Sigmoid colon (tissue), 4 donors: ENCODE measurements at regions not wholly inside any gene's neighbourhood (a gene's known extent, or its start where the extent isn't known, plus 50 kb on each side); places are given as distances from the start of the nearest gene placed in this dataset.

Experiments used
- EP300 ChIP-seq, 4 donors: sonication (generic); formaldehyde crosslinking; IDR thresholded peaks; one replicate each; pipeline ENCODE4 v1.6.1; 2017; ENCODE audit warnings: antibody characterized with exemption in 4 of 4
- POLR2A ChIP-seq, 2 donors: fragments of 450-650 bp; IDR thresholded peaks; one replicate each; pipeline ENCODE4 v1.6.1; 2016; ENCODE audit warnings: antibody characterized with exemption in 2 of 2, mild to moderate bottlenecking in 2 of 2, moderate library complexity in 2 of 2
- POLR2AphosphoS5 ChIP-seq, 4 donors: sonication (generic); formaldehyde crosslinking; IDR thresholded peaks; one replicate each; pipeline ENCODE4 v1.6.1; 2017; ENCODE audit warnings: antibody characterized with exemption in 4 of 4
- TF ChIP-seq, protein P1 (sequence below), 4 experiments: fragments of 450-650 bp in 3 of 4; fragments of 200-600 bp in 1 of 4; IDR thresholded peaks; one replicate each; pipeline ENCODE4 v1.5.1; 2016 to 2019; ENCODE audit warnings: antibody characterized with exemption in 4 of 4, mild to moderate bottlenecking in 3 of 4, moderate library complexity in 2 of 4

DNA sequence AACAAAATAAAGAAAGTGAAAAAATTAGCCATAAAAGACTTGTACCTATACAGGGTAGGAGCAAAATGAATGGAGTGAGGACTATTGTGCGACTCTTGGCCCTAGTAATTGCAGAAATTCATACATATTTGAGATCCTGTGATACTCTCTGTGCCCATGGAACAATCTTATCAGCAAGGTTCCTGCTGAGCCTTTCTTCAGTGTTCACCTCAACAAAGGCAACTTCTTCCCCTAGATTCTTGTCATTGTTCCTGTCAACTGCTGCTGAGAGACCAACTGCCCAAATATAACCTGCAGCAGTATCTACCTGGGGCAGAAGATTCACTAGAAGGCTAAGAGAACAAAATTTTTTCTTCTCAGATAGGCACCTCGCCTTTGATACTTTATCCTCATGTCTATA, 187.4 kb downstream of the NEBL start:
- TF ChIP-seq, protein P1, sequence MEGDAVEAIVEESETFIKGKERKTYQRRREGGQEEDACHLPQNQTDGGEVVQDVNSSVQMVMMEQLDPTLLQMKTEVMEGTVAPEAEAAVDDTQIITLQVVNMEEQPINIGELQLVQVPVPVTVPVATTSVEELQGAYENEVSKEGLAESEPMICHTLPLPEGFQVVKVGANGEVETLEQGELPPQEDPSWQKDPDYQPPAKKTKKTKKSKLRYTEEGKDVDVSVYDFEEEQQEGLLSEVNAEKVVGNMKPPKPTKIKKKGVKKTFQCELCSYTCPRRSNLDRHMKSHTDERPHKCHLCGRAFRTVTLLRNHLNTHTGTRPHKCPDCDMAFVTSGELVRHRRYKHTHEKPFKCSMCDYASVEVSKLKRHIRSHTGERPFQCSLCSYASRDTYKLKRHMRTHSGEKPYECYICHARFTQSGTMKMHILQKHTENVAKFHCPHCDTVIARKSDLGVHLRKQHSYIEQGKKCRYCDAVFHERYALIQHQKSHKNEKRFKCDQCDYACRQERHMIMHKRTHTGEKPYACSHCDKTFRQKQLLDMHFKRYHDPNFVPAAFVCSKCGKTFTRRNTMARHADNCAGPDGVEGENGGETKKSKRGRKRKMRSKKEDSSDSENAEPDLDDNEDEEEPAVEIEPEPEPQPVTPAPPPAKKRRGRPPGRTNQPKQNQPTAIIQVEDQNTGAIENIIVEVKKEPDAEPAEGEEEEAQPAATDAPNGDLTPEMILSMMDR (IDR thresholded peaks at IDR 0.05), result no peak
- TF ChIP-seq POLR2AphosphoS5 (IDR thresholded peaks at IDR 0.05) (no peak), POLR2A (IDR thresholded peaks at IDR 0.05) (no peak), EP300 (IDR thresholded peaks at IDR 0.05) (no peak)
